Breast epithelium (tissue), 4 donors: ENCODE measurements at regions not wholly inside any gene's neighbourhood (a gene's known extent, or its start where the extent isn't known, plus 50 kb on each side); places are given as distances from the start of the nearest gene placed in this dataset.
"Not testable (repeated sequence)": the region's sequence is repeated elsewhere in the genome, so short reads cannot be mapped to it uniquely, and the experiment has no call there.

Source experiments
- DNase-seq, 2 donors: peaks; one replicate each; pipeline ENCODE4 v3.0.0-alpha.2; 2019; ENCODE audit warnings: low spot score in 2 of 2
- H3K27ac ChIP-seq, 2 donors: fragments of 200-600 bp; sonication (generic) in 1 of 2; one replicate each; pipeline ENCODE4 v1.5.1; 2016 to 2019; ENCODE audit warnings: mild to moderate bottlenecking in 1 of 2
- H3K27me3 ChIP-seq, 2 donors: fragments of 200-600 bp; sonication (generic) in 1 of 2; one replicate each; pipeline versions ENCODE4 v1.5.1 to v1.6.0; 2017 to 2019; ENCODE audit warnings: control low read depth in 1 of 2, mild to moderate bottlenecking in 1 of 2
- H3K36me3 ChIP-seq: fragments of 200-600 bp; one replicate; pipeline ENCODE4 v1.5.1; 2019
- H3K4me1 ChIP-seq, 2 donors: fragments of 200-600 bp; sonication (generic); one replicate each; pipeline ENCODE4 v1.5.1; 2016 to 2019; ENCODE audit warnings: control low read depth in 1 of 2
- H3K4me3 ChIP-seq, 3 donors: fragments of 200-600 bp; sonication (generic); 1 replicate in 2 of 3; 2 replicates in 1 of 3; pipeline ENCODE4 v1.5.1; 2016 to 2019; ENCODE audit warnings: mild to moderate bottlenecking in 3 of 3, moderate library complexity in 2 of 3
- H3K9me3 ChIP-seq, 2 donors: fragments of 200-600 bp; sonication (generic) in 1 of 2; one replicate each; pipeline ENCODE4 v1.5.1; 2016 to 2019; ENCODE audit warnings: control low read depth in 1 of 2
- CTCF ChIP-seq, 3 donors: fragments of 450-650 bp; IDR thresholded peaks; one replicate each; pipeline ENCODE4 v1.5.1; 2016 to 2017; ENCODE audit warnings: antibody characterized with exemption in 3 of 3, mild to moderate bottlenecking in 3 of 3, moderate library complexity in 3 of 3
- POLR2A ChIP-seq: fragments of 450-650 bp; IDR thresholded peaks from one replicate; pipeline ENCODE4 v1.6.1; 2016; ENCODE audit warnings: antibody characterized with exemption, mild to moderate bottlenecking, moderate library complexity
- POLR2AphosphoS5 ChIP-seq, 3 donors: sonication (generic); formaldehyde crosslinking; IDR thresholded peaks; one replicate each; pipeline ENCODE4 v1.6.1; 2017; ENCODE audit warnings: antibody characterized with exemption in 3 of 3
- intact Hi-C: fragments of 100-400 bp; cut with DNase I; formaldehyde crosslinking; loops from one replicate; pipeline ENCODE4 v1.15.1; 2023; ENCODE audit warnings: low total_unique reads

- Histone ChIP-seq H3K27ac (no peak overlapping the region), H3K4me1 (no peaks in the 10 kb centered on the region), H3K4me3 (no peak overlapping the region), H3K9me3 (no peaks in the 10 kb centered on the region), H3K36me3 (no peaks in the 10 kb centered on the region), H3K27me3 (no peaks in the 10 kb centered on the region)
- DNase-seq, result no peak
- TF ChIP-seq CTCF (IDR thresholded peaks at IDR 0.05) (no peak), POLR2AphosphoS5 (IDR thresholded peaks at IDR 0.05) (no peak), POLR2A (no peak)
- intact Hi-C loops, result loop anchor here (10.0 kb wide), 1 partner anchor 163 kb away; no protein-coding TSS in a partner anchor
Observed at GRCh38 chr9:22657713-22658112, 211.1 kb downstream of the DMRTA1 start.

DNA sequence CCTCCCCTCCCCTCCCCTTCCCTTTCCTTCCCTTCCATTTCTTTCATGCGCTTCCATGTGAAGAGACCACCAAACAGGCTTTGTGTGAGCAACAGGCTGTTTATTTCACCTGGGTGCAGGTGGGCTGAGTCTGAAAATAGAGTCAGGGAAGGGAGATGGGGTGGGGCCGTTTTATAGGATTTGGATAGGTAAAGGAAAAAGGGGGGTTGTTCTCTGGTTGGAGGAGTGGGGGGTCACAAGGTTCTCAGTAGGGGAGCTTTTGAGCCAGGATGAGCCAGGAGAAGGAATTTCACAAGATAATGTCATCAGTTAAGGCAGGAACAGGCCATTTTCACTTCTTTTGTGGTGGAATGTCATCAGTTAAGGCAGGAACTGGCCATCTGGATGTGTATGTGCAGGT lies 211.9 kb downstream of the DMRTA1 start:
- H3K9me3 ChIP-seq, DNase-seq, H3K27ac ChIP-seq, H3K36me3 ChIP-seq, H3K27me3 ChIP-seq, H3K4me1 ChIP-seq, H3K4me3 ChIP-seq: not testable (repeated sequence)
- intact Hi-C loops, result loop anchor here (10.0 kb wide), 1 partner anchor 164 kb away; no protein-coding TSS in a partner anchor

- DNase-seq, result no peak
- TF ChIP-seq POLR2AphosphoS5 (IDR thresholded peaks at IDR 0.05), result no peak
- TF ChIP-seq CTCF (IDR thresholded peaks at IDR 0.05), result no peak
- no peak for TF ChIP-seq POLR2A
- no peaks in the 10 kb centered on the region for H3K4me1 ChIP-seq
- intact Hi-C loops, result no loop called here
- no peaks in the 10 kb centered on the region for H3K36me3 ChIP-seq
- no peaks in the 10 kb centered on the region for H3K27me3 ChIP-seq
- no peak overlapping the region for H3K4me3 ChIP-seq
- no peak overlapping the region for H3K27ac ChIP-seq
- peaks cover 0 to 2% of the 10 kb centered on the region in 2 donors for H3K9me3 ChIP-seq
Observed at GRCh38 chr9:22682536-22682935, 235.9 kb downstream of the DMRTA1 start.

GRCh38 chr9:22682961-22683699 lies 236.5 kb downstream of the DMRTA1 start:
- no peaks in the 10 kb centered on the region for H3K36me3 ChIP-seq
- TF ChIP-seq POLR2A, result no peak
- no peak for TF ChIP-seq POLR2AphosphoS5 (IDR thresholded peaks at IDR 0.05)
- TF ChIP-seq CTCF (IDR thresholded peaks at IDR 0.05), result no peak
- H3K9me3 ChIP-seq, result peaks cover 0 to 7% of the 10 kb centered on the region in 2 donors
- no peak for DNase-seq
- H3K27me3 ChIP-seq, result no peaks in the 10 kb centered on the region
- no peak overlapping the region for H3K27ac ChIP-seq
- intact Hi-C loops, result no loop called here
- H3K4me1 ChIP-seq, result no peaks in the 10 kb centered on the region
- no peak overlapping the region for H3K4me3 ChIP-seq

GRCh38 chr9:22683700-22684075 lies 237.1 kb downstream of the DMRTA1 start:
- Histone ChIP-seq H3K4me3 (no peak overlapping the region), H3K9me3 (peaks cover 0 to 7% of the 10 kb centered on the region in 2 donors), H3K27me3 (no peaks in the 10 kb centered on the region), H3K27ac (no peak overlapping the region), H3K36me3 (no peaks in the 10 kb centered on the region), H3K4me1 (no peaks in the 10 kb centered on the region)
- no peak for DNase-seq
- intact Hi-C loops, result no loop called here
- TF ChIP-seq POLR2AphosphoS5 (IDR thresholded peaks at IDR 0.05), result no peak
- no peak for TF ChIP-seq POLR2A

DNA sequence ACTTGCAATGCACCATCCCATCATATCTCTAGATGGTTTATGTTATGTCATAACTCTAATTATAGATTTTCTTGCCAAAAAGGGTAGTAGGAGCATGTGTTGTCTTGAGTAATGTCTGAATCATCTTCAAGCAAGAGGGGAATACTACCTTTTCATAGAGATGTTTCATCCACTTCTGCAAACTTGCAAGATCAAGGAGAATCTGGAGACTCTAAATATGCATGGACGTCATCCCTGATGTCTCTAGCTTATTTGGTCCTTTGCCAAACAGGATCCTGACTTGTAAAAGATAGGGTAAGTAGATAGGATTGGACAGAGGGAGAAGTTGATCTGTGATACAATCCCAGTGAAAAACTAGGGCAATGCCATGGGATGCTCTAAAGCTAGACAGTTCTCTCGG lies 246.5 kb downstream of the DMRTA1 start:
- Histone ChIP-seq H3K9me3 (no peaks in the 10 kb centered on the region), H3K27ac (no peak overlapping the region), H3K36me3 (no peaks in the 10 kb centered on the region), H3K4me3 (no peak overlapping the region), H3K27me3 (no peaks in the 10 kb centered on the region), H3K4me1 (no peaks in the 10 kb centered on the region)
- DNase-seq, result no peak
- TF ChIP-seq CTCF (IDR thresholded peaks at IDR 0.05), result no peak
- no peak for TF ChIP-seq POLR2AphosphoS5 (IDR thresholded peaks at IDR 0.05)
- no peak for TF ChIP-seq POLR2A
- intact Hi-C loops, result no loop called here
